NOMO-1 (cell line): ENCODE measurements at regions not wholly inside any gene's neighbourhood (a gene's known extent, or its start where the extent isn't known, plus 50 kb on each side); places are given as distances from the start of the nearest gene placed in this dataset.
"Not testable (repeated sequence)": the region's sequence is repeated elsewhere in the genome, so short reads cannot be mapped to it uniquely, and the experiment has no call there.

Source experiments
- DNase-seq, 2 experiments: peaks; one replicate each; lab custom pipeline; 2025; ENCODE audit not compliant: unreplicated experiment in 2 of 2; lab: John Stamatoyannopoulos, UW

DNA sequence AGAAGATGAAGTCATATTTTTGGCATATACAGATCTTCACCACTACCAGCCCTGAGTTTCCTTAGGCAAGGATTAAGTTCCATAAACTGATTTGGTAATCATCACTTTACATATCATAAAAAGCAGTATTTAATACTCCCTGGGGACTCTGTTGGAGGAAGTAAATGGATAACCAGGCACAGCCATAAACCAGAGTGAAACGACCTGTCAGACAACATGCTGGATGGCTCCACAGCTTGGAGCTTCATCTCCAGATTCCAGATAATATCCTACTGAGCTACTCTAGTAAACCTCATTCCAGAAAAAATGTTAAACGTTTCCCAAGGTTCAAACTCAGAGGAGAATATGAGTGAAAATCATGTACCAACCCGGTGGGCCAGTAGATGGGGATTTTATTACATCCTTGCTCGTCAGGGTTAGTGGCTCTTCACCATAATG is 109.2 kb downstream of the BASP1 start:
- DNase-seq = no peak

GRCh38 chr5:17327048-17327625 is 109.7 kb downstream of the BASP1 start:
- DNase-seq = no peak

DNA sequence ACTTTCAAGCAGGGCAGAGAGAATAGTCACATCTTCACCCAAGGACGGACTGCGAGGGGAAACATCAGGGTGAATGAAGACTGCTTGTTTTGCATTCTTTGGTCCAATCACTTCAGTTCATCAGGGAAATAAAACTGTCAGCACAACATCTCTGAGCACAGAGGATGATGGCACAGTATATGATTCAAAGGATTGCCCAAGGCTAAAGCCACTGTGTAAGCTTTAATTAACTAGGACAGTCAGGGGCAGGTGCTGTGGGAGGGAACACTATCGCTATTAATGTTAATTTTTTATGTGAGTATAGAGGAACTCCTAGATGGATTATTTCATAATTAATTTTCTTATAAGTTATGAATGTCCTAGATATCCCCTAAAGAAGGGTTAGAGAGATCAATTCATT is 112.1 kb downstream of the BASP1 start:
- no peak for DNase-seq

- DNase-seq = no peak
These were observed 113.0 kb downstream of the BASP1 start for GRCh38 chr5:17330386-17330785.

- no peak for DNase-seq
These were observed 114.2 kb downstream of the BASP1 start for GRCh38 chr5:17331651-17332050.

GRCh38 chr5:17333755-17334154 is 116.3 kb downstream of the BASP1 start:
- DNase-seq = no peak

- no peak for DNase-seq
These were observed 118.6 kb downstream of the BASP1 start for GRCh38 chr5:17336054-17336453.

GRCh38 chr5:17336723-17337122 is 119.3 kb downstream of the BASP1 start:
- DNase-seq = not testable (repeated sequence)

- DNase-seq = no peak
These were observed 122.4 kb downstream of the BASP1 start for GRCh38 chr5:17339841-17340240.

DNA sequence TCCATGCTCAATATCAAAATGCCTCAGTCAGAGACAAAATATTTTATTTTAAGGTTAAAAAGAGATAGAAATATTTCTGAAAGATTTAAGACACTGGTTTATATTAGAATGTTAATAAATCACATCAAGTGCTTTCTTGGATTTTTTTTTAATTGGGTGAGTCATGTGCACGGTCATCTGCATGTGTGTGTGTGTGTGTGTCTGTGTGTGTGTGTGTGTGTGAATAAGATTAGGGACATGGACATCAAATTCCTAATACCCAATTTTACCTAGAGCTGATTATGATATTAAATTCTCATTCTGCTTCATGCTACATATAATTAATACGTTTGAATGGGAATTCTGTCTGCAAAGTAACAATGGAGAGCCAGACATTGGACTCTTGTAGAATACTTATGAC is 122.9 kb downstream of the BASP1 start:
- no peak for DNase-seq

DNA sequence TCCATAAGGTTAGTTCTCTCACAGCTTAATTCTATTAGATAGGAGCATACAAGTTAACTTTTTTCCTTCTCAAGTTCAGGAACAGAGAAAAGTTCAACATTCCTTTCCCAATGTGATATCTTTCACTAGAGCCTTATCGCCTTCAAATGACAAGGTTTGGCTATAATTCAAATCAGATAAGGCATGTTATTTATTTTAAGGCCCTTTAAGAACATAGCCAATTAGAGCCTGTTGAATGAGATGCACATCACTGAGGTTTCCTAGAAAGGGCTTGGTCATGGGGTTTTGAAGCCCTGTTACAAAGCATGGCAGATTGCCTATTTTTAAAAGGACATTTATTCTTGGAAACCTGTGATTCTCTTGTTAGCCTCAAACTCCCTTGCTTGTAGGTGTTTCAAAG is 123.4 kb downstream of the BASP1 start:
- no peak for DNase-seq

- peak; percentile 20 to 51 for DNase-seq
These were observed 126.2 kb downstream of the BASP1 start for GRCh38 chr5:17343675-17344074.

GRCh38 chr5:17346811-17347210 is 129.4 kb downstream of the BASP1 start:
- no peak for DNase-seq

- no peak for DNase-seq
These were observed 134.8 kb downstream of the BASP1 start for GRCh38 chr5:17352223-17352622.

DNA sequence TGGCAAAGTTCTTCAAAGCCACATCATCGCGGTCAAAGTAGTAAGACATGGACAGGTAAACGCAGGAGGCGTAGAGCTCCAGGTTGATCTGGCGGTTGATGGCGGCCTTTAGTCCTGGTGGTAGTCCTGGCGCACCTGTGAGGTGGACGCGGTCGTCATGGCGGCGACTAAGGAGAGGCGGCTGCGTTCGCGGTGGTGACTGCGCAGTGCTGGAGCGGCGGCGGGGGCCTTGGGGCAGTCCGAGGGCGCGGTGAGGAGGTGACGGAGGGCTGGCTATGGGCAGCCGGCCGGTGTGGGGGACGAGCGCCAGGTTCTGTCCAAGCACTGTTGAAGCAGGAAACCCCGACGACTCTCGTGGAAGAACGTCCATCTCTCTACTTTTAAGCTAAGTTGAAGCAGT is 136.8 kb downstream of the BASP1 start:
- no peak for DNase-seq

DNA sequence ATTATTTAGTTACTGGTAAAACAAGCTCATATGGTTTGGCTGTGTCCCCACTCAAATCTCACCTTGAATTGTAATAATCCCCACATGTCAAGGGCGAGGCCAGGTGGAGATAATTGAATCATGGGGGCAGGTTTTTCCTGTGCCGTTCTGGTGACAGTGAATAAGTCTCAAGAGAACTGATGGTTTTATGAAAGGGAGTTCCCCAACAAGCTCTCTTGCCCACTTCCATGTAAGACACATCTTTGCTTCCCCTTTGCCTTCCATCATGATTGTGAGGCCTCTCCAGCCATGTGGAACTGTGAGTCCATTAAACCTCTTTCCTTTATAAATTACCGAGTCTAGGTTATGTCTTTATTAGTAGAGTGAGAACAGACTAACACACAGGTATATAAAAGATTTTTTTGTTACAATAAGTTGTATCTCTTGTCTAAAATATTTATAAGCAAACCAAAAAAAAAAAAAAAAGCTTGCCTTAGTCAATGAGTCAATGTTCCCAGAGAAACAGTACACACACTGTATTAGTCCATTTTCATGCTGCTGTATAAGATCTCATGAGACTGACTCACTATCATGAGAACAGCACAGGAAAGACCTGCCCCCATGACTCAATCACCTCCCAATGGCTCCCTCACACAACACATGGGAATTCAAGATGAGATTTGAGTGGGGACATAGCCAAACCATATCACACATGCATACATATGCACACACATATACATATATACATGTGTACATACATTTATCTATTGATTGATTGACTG is 138.3 kb downstream of the BASP1 start:
- DNase-seq = no peak

GRCh38 chr5:17356551-17356950 is 139.1 kb downstream of the BASP1 start:
- peak; percentile 19 to 73 for DNase-seq

- no peak for DNase-seq
These were observed 140.1 kb downstream of the BASP1 start for GRCh38 chr5:17357504-17357903.

- DNase-seq = no peak
These were observed 140.0 kb upstream of the TAF11L2 start for GRCh38 chr5:17358031-17358430.

GRCh38 chr5:17359451-17360011 is 138.5 kb upstream of the TAF11L2 start:
- peak; percentile 82 to 94 for DNase-seq

GRCh38 chr5:17360879-17361278 is 137.2 kb upstream of the TAF11L2 start:
- no peak for DNase-seq

- no peak for DNase-seq
These were observed 136.7 kb upstream of the TAF11L2 start for GRCh38 chr5:17361331-17361730.
